H9 (cell line): ENCODE measurements at regions not wholly inside any gene's neighbourhood (a gene's known extent, or its start where the extent isn't known, plus 50 kb on each side); places are given as distances from the start of the nearest gene placed in this dataset.

Experiments
- DNase-seq: peaks from one replicate; pipeline ENCODE4 v3.0.0-alpha.2; 2017
- H2AFZ ChIP-seq: one replicate; pipeline ENCODE4 v1.6.1; 2013; ENCODE audit warnings: mild to moderate bottlenecking, low read length, control low read depth, moderate library complexity
- H2AK5ac ChIP-seq: 2 replicates; pipeline ENCODE4 v1.6.1; 2013; ENCODE audit warnings: low read length, control low read depth, mixed read lengths; ENCODE audit not compliant: insufficient read length
- H2BK120ac ChIP-seq: one replicate; pipeline ENCODE4 v1.6.1; 2013; ENCODE audit warnings: low read depth, mild to moderate bottlenecking, low read length, control low read depth, inconsistent platforms; ENCODE audit not compliant: poor library complexity, severe bottlenecking
- H2BK12ac ChIP-seq: 2 replicates; pipeline ENCODE4 v1.6.1; 2013; ENCODE audit warnings: low read length, control low read depth, mixed read lengths, low read depth; ENCODE audit not compliant: insufficient read length
- H2BK15ac ChIP-seq: 2 replicates; pipeline ENCODE4 v1.6.1; 2013; ENCODE audit warnings: low read depth, low read length, control low read depth
- H2BK20ac ChIP-seq: one replicate; pipeline ENCODE4 v1.6.1; 2013; ENCODE audit warnings: low read depth, mild to moderate bottlenecking, low read length, control low read depth, inconsistent platforms; ENCODE audit not compliant: poor library complexity, severe bottlenecking
- H2BK5ac ChIP-seq: 2 replicates; pipeline ENCODE4 v1.6.1; 2013; ENCODE audit warnings: low read length, control low read depth, mixed read lengths; ENCODE audit not compliant: insufficient read length
- H3K14ac ChIP-seq: 2 replicates; pipeline ENCODE4 v1.6.1; 2013; ENCODE audit warnings: low read length, control low read depth; ENCODE audit not compliant: insufficient read depth
- H3K18ac ChIP-seq: 2 replicates; pipeline ENCODE4 v1.6.1; 2013; ENCODE audit warnings: low read depth, mild to moderate bottlenecking, mixed read lengths, low read length, control low read depth; ENCODE audit not compliant: insufficient read length
- H3K23ac ChIP-seq: 2 replicates; pipeline ENCODE4 v1.6.1; 2013; ENCODE audit warnings: low read length, control low read depth, mixed read lengths, low read depth; ENCODE audit not compliant: insufficient read length
- H3K23me2 ChIP-seq: 2 replicates; pipeline ENCODE4 v1.6.1; 2013; ENCODE audit warnings: low read depth, mild to moderate bottlenecking, mixed read lengths, low read length, control low read depth; ENCODE audit not compliant: insufficient read length, poor library complexity, severe bottlenecking
- H3K27ac ChIP-seq: 2 replicates; pipeline ENCODE4 v1.5.1; 2013; ENCODE audit warnings: low read length, control low read depth, mixed read lengths, low read depth; ENCODE audit not compliant: insufficient read length
- H3K27me3 ChIP-seq: 2 replicates; pipeline ENCODE4 v1.6.1; 2013; ENCODE audit warnings: low read length, control low read depth, inconsistent platforms; ENCODE audit not compliant: insufficient read depth
- H3K4ac ChIP-seq: 2 replicates; pipeline ENCODE4 v1.6.1; 2013; ENCODE audit warnings: low read depth, mild to moderate bottlenecking, control low read depth, inconsistent platforms, low read length, moderate library complexity
- H3K4me1 ChIP-seq: 2 replicates; pipeline ENCODE4 v1.6.1; 2013; ENCODE audit warnings: low read length, control low read depth, inconsistent platforms; ENCODE audit not compliant: insufficient read depth
- H3K4me2 ChIP-seq: 2 replicates; pipeline ENCODE4 v1.6.1; 2013; ENCODE audit warnings: low read length, control low read depth, mixed read lengths; ENCODE audit not compliant: insufficient read length, insufficient read depth
- H3K56ac ChIP-seq: 2 replicates; pipeline ENCODE4 v1.6.1; 2013; ENCODE audit warnings: low read depth, mild to moderate bottlenecking, mixed read lengths, low read length, control low read depth; ENCODE audit not compliant: insufficient read length
- H3K79me1 ChIP-seq: 2 replicates; pipeline ENCODE4 v1.6.1; 2013; ENCODE audit warnings: low read depth, mild to moderate bottlenecking, moderate library complexity, low read length, control low read depth, inconsistent platforms; ENCODE audit not compliant: insufficient read depth, poor library complexity, severe bottlenecking
- H3K79me2 ChIP-seq: 2 replicates; pipeline ENCODE4 v1.6.1; 2013; ENCODE audit warnings: low read length, control low read depth, inconsistent platforms; ENCODE audit not compliant: insufficient read depth
- H3K9ac ChIP-seq: 2 replicates; pipeline ENCODE4 v1.6.1; 2013; ENCODE audit warnings: low read length, control low read depth, mixed read lengths; ENCODE audit not compliant: insufficient read length; ENCODE audit errors: extremely low read depth
- H3K9me3 ChIP-seq: one replicate; pipeline ENCODE4 v1.6.1; 2013; ENCODE audit warnings: low read depth, low read length, inconsistent platforms; ENCODE audit not compliant: control insufficient read depth
- H3T11ph ChIP-seq: one replicate; pipeline ENCODE4 v1.6.1; 2013; ENCODE audit warnings: mild to moderate bottlenecking, low read length, control low read depth, inconsistent platforms
- H4K20me1 ChIP-seq: one replicate; pipeline ENCODE4 v1.6.1; 2013; ENCODE audit not compliant: control insufficient read depth, insufficient read length, insufficient read depth
- H4K5ac ChIP-seq: 2 replicates; pipeline ENCODE4 v1.6.1; 2013; ENCODE audit warnings: low read depth, mild to moderate bottlenecking, mixed read lengths, low read length, control low read depth; ENCODE audit not compliant: insufficient read length
- H4K8ac ChIP-seq: replicated peaks from 2 replicates; pipeline ENCODE4 v1.6.1; 2013; ENCODE audit warnings: low read length, control low read depth, mixed read lengths, low read depth; ENCODE audit not compliant: insufficient read length
- H4K91ac ChIP-seq: 2 replicates; pipeline ENCODE4 v1.6.1; 2013; ENCODE audit warnings: low read depth, mild to moderate bottlenecking, moderate library complexity, mixed read lengths, low read length, control low read depth; ENCODE audit not compliant: insufficient read length
- H3K27ac Mint-ChIP-seq, 3 experiments: 2 replicates in 2 of 3; 3 replicates in 1 of 3; pipeline ENCODE4 v1.8.0; 2020 to 2021; ENCODE audit warnings: mixed read lengths in 3 of 3, mild to moderate bottlenecking in 1 of 3, moderate library complexity in 1 of 3
- H3K27me3 Mint-ChIP-seq: 2 replicates; pipeline ENCODE4 v1.8.0; 2021; ENCODE audit warnings: low read depth, mild to moderate bottlenecking, moderate library complexity, mixed read lengths
- H3K36me3 Mint-ChIP-seq, 3 experiments: 2 replicates in 2 of 3; 3 replicates in 1 of 3; pipeline ENCODE4 v1.8.0; 2020 to 2021; ENCODE audit warnings: low read depth in 3 of 3, mixed read lengths in 3 of 3; ENCODE audit not compliant: insufficient read depth in 1 of 3
- H3K4me1 Mint-ChIP-seq, 2 experiments: 2 replicates each; pipeline ENCODE4 v1.8.0; 2020; ENCODE audit warnings: mixed read lengths in 2 of 2
- H3K4me3 Mint-ChIP-seq, 2 experiments: 2 replicates in 1 of 2; 3 replicates in 1 of 2; pipeline ENCODE4 v1.8.0; 2020 to 2021; ENCODE audit warnings: mild to moderate bottlenecking in 2 of 2, mixed read lengths in 2 of 2, moderate library complexity in 1 of 2
- H3K9me3 Mint-ChIP-seq, 2 experiments: 2 replicates in 1 of 2; 3 replicates in 1 of 2; pipeline ENCODE4 v1.8.0; 2020; ENCODE audit warnings: mild to moderate bottlenecking in 2 of 2, mixed read lengths in 2 of 2, moderate library complexity in 1 of 2
- whole genome bisulfite sequencing: extraction: QIAGEN DNeasy Blood & Tissue Kit; methylation state at CpG from one replicate; pipeline ENCODE4 v1.1.7; 2013; ENCODE audit warnings: missing lambda C conversion rate, low lambda C conversion rate, mixed read lengths; ENCODE audit not compliant: insufficient read length; ENCODE audit errors: extremely low coverage; 5-methylcytosine and 5-hydroxymethylcytosine counted together
- TF ChIP-seq, protein P1 (sequence below): fragments of 200-600 bp; sonication (generic); conservative IDR thresholded peaks from 3 replicates; pipeline ENCODE4 v1.8.0; 2021; ENCODE audit warnings: antibody characterized with exemption, mild to moderate bottlenecking

DNA sequence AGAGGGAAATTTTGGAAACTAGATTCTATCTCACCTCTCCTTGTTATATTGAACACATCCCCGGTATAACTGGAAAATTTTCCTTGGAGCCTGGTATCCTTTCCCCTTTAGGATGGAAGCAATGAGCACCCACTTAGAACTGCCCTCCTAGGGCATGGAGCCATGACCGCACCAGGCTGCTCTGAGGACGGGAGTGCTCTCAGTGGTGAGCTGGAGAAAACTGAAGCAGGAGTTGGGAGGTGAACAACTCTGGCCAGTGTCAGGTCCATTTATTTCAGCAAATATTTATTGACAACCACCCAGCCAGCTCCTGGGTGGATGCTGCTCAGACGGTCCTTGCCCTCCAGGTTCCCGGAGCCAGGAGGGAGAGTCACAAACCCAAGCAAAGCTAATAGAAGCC, 278.1 kb downstream of the WDR11 start:
- H3K27me3 ChIP-seq = no peaks in the 10 kb centered on the region
- TF ChIP-seq, protein P1, sequence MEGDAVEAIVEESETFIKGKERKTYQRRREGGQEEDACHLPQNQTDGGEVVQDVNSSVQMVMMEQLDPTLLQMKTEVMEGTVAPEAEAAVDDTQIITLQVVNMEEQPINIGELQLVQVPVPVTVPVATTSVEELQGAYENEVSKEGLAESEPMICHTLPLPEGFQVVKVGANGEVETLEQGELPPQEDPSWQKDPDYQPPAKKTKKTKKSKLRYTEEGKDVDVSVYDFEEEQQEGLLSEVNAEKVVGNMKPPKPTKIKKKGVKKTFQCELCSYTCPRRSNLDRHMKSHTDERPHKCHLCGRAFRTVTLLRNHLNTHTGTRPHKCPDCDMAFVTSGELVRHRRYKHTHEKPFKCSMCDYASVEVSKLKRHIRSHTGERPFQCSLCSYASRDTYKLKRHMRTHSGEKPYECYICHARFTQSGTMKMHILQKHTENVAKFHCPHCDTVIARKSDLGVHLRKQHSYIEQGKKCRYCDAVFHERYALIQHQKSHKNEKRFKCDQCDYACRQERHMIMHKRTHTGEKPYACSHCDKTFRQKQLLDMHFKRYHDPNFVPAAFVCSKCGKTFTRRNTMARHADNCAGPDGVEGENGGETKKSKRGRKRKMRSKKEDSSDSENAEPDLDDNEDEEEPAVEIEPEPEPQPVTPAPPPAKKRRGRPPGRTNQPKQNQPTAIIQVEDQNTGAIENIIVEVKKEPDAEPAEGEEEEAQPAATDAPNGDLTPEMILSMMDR = no peak

More for the DNA sequence above, 278.1 kb downstream of the WDR11 start:
- H3K27me3 Mint-ChIP-seq = peaks cover 4% of the 10 kb centered on the region
- Histone ChIP-seq H3K4ac (no peak overlapping the region), H2BK5ac (no peak overlapping the region), H3K9ac (no peak overlapping the region), H3K4me1 (no peaks in the 10 kb centered on the region), H4K8ac (no peak overlapping the region), H2BK20ac (no peak overlapping the region), H2AFZ (no peak overlapping the region), H3K23me2 (no peaks in the 10 kb centered on the region), H4K5ac (no peak overlapping the region), H2AK5ac (no peak overlapping the region), H2BK12ac (no peak overlapping the region), H3K79me1 (no peaks in the 10 kb centered on the region), H3K23ac (no peak overlapping the region), H4K91ac (no peak overlapping the region), H2BK15ac (no peak overlapping the region), H3K9me3 (no peaks in the 10 kb centered on the region), H3K56ac (no peak overlapping the region), H3K27ac (no peak overlapping the region), H4K20me1 (no peaks in the 10 kb centered on the region), H3K79me2 (no peaks in the 10 kb centered on the region), H3K14ac (no peak overlapping the region; the same call in 1 of the 2 replicates), H3K4me2 (no peak overlapping the region), H3K18ac (no peak overlapping the region), H3T11ph (no peak overlapping the region), H2BK120ac (no peak overlapping the region)
- no peak overlapping the region for H3K4me3 Mint-ChIP-seq
- H3K9me3 Mint-ChIP-seq = no peaks in the 10 kb centered on the region
- no peak overlapping the region for H3K27ac Mint-ChIP-seq
- no peaks in the 10 kb centered on the region; a peak in 1 of 4 replicates for H3K4me1 Mint-ChIP-seq
- DNase-seq = no peak
- WGBS = no CpG with 5 or more reads among the region's 5 CpGs
- no peaks in the 10 kb centered on the region for H3K36me3 Mint-ChIP-seq
